SK-N-SH (cell line): ENCODE measurements at regions not wholly inside any gene's neighbourhood (a gene's known extent, or its start where the extent isn't known, plus 50 kb on each side); places are given as distances from the start of the nearest gene placed in this dataset.

Experiments
- CTCF ChIA-PET: fragments of 300-600, 350-600 bp; formaldehyde crosslinking; extraction: SDS; loops from one replicate; lab custom pipeline; 2021; lab: Yijun Ruan, JAX
- POLR2A ChIA-PET: fragments of 350-600 bp; sonication (Branson Sonifier 250); formaldehyde crosslinking; extraction: SDS; loops from one replicate; lab custom pipeline; 2020; ENCODE audit warnings: antibody characterized with exemption, inconsistent platforms; lab: Yijun Ruan, JAX
- DNase-seq: peaks from one replicate; pipeline ENCODE4 v3.0.0; 2012
- H2AFZ ChIP-seq: fragments of 200-600 bp; sonication (generic); 2 replicates; pipeline ENCODE4 v1.8.1; 2016; ENCODE audit warnings: antibody characterized with exemption, mild to moderate bottlenecking, low read depth
- H3F3A ChIP-seq: fragments of 200-600 bp; sonication (generic); replicated peaks from 2 replicates; pipeline ENCODE3; 2016; ENCODE audit warnings: antibody characterized with exemption, mild to moderate bottlenecking; ENCODE audit not compliant: insufficient read depth
- H3K27ac ChIP-seq, 2 experiments: fragments of 200-500 bp in 1 of 2; fragments of 200-600 bp in 1 of 2; sonication (Bioruptor generic) in 1 of 2; sonication (generic), shearing (Covaris generic) in 1 of 2; 2 replicates each; pipeline versions ENCODE4 v1.5.1 to v1.6.1; 2014 to 2016; ENCODE audit warnings: low read depth in 2 of 2, inconsistent platforms in 1 of 2, low read length in 1 of 2, mild to moderate bottlenecking in 1 of 2, mixed read lengths in 1 of 2
- H3K27me3 ChIP-seq: fragments of 200-600 bp; sonication (generic), shearing (Covaris generic); 2 replicates; pipeline ENCODE4 v1.6.1; 2016; ENCODE audit warnings: mixed run types; ENCODE audit not compliant: insufficient read depth
- H3K36me3 ChIP-seq, 2 experiments: fragments of 200-500 bp in 1 of 2; fragments of 200-600 bp in 1 of 2; sonication (Bioruptor generic) in 1 of 2; sonication (generic) in 1 of 2; replicated peaks in 1 of 2; 2 replicates each; pipeline versions ENCODE3 to v1.5.1; 2014 to 2016; ENCODE audit warnings: low read length in 1 of 2, mild to moderate bottlenecking in 1 of 2; ENCODE audit not compliant: insufficient read depth in 2 of 2, control insufficient read depth in 1 of 2
- H3K4me1 ChIP-seq, 2 experiments: fragments of 200-500 bp in 1 of 2; fragments of 200-600 bp in 1 of 2; sonication (Bioruptor generic) in 1 of 2; sonication (generic), shearing (Covaris generic) in 1 of 2; 2 replicates each; pipeline versions ENCODE4 v1.5.1 to v1.6.1; 2014 to 2016; ENCODE audit warnings: low read depth in 1 of 2, low read length in 1 of 2, mixed run types in 1 of 2; ENCODE audit not compliant: insufficient read depth in 2 of 2, control insufficient read depth in 1 of 2
- H3K4me2 ChIP-seq: fragments of 200-600 bp; sonication (generic), shearing (Covaris generic); 2 replicates; pipeline ENCODE4 v1.6.1; 2017; ENCODE audit warnings: mixed run types
- H3K4me3 ChIP-seq, 2 experiments: fragments of 200-500 bp in 1 of 2; fragments of 200-600 bp in 1 of 2; sonication (Bioruptor generic) in 1 of 2; sonication (generic), shearing (Covaris generic) in 1 of 2; 2 replicates each; pipeline versions ENCODE4 v1.5.1 to v1.8.1; 2014 to 2016; ENCODE audit warnings: low read depth in 2 of 2, inconsistent platforms in 1 of 2, low read length in 1 of 2, mild to moderate bottlenecking in 1 of 2, mixed read lengths in 1 of 2, moderate library complexity in 1 of 2
- H3K79me2 ChIP-seq: fragments of 200-600 bp; sonication (generic); 2 replicates; pipeline ENCODE4 v1.8.1; 2017; ENCODE audit warnings: mild to moderate bottlenecking; ENCODE audit not compliant: insufficient read depth
- H3K9ac ChIP-seq: fragments of 200-600 bp; sonication (generic); 2 replicates; pipeline ENCODE4 v1.6.1; 2017; ENCODE audit warnings: mixed run types
- H3K9me2 ChIP-seq: fragments of 200-600 bp; sonication (generic); 2 replicates; pipeline ENCODE4 v1.6.1; 2017; ENCODE audit warnings: mixed run types
- H3K9me3 ChIP-seq: fragments of 200-600 bp; sonication (generic); 2 replicates; pipeline ENCODE4 v1.6.1; 2017; ENCODE audit warnings: mixed run types, mild to moderate bottlenecking, moderate library complexity
- H4K20me1 ChIP-seq: fragments of 200-600 bp; sonication (generic); 2 replicates; pipeline ENCODE4 v1.6.1; 2017; ENCODE audit warnings: mild to moderate bottlenecking, mixed run types; ENCODE audit not compliant: insufficient read depth
- CHD2 ChIP-seq: fragments of 150-350 bp; IDR thresholded peaks from 2 replicates; pipeline ENCODE4 v1.6.1; 2018; ENCODE audit warnings: low read length; ENCODE audit not compliant: partially characterized antibody
- FOSL2 ChIP-seq: IDR thresholded peaks from 2 replicates; pipeline ENCODE4 v1.4.0; 2012; ENCODE audit warnings: low read depth, mild to moderate bottlenecking, moderate library complexity, borderline replicate concordance
- GABPA ChIP-seq: IDR thresholded peaks from 2 replicates; pipeline ENCODE4 v1.4.0; 2012; ENCODE audit warnings: low read depth, mild to moderate bottlenecking
- JUND ChIP-seq: IDR thresholded peaks from 2 replicates; pipeline ENCODE4 v1.4.0; 2012
- MXI1 ChIP-seq: IDR thresholded peaks from 2 replicates; pipeline ENCODE4 v1.6.1; 2012; ENCODE audit warnings: mild to moderate bottlenecking, low read depth, low read length, improper control_type of control experiment
- NFIC ChIP-seq: IDR thresholded peaks from 2 replicates; pipeline ENCODE4 v1.4.0; 2012; ENCODE audit warnings: borderline replicate concordance
- NRF1 ChIP-seq: IDR thresholded peaks from 2 replicates; pipeline ENCODE4 v1.6.1; 2012; ENCODE audit warnings: low read depth, mild to moderate bottlenecking, low read length
- POLR2AphosphoS5 ChIP-seq: IDR thresholded peaks from 2 replicates; pipeline ENCODE4 v1.6.1; 2012; ENCODE audit warnings: low read depth, low read length
- RCOR1 ChIP-seq: fragments of 150-350 bp; IDR thresholded peaks from 2 replicates; pipeline ENCODE4 v1.6.1; 2017; ENCODE audit warnings: antibody characterized with exemption, low read length
- RFX5 ChIP-seq: IDR thresholded peaks from 2 replicates; pipeline ENCODE4 v1.6.1; 2012; ENCODE audit warnings: mild to moderate bottlenecking, improper control_type of control experiment, low read length
- RXRA ChIP-seq: IDR thresholded peaks from 2 replicates; pipeline ENCODE4 v1.4.0; 2012; ENCODE audit warnings: low read depth, mild to moderate bottlenecking, borderline replicate concordance
- SIN3A ChIP-seq: IDR thresholded peaks from 2 replicates; pipeline ENCODE4 v1.6.1; 2012; ENCODE audit warnings: low read depth, mild to moderate bottlenecking, low read length, moderate library complexity, borderline replicate concordance
- SMC3 ChIP-seq: IDR thresholded peaks from 2 replicates; pipeline ENCODE4 v1.6.1; 2012; ENCODE audit warnings: low read depth, low read length, improper control_type of control experiment
- TAF1 ChIP-seq: IDR thresholded peaks from 2 replicates; pipeline ENCODE4 v1.6.1; 2012; ENCODE audit warnings: low read depth, mild to moderate bottlenecking, low read length, moderate library complexity, borderline replicate concordance
- TCF12 ChIP-seq: IDR thresholded peaks from 2 replicates; pipeline ENCODE4 v1.4.0; 2012
- WGBS: methylation state at CpG from one replicate; pipeline ENCODE4 v1.1.6; 2017; ENCODE audit warnings: low lambda C conversion rate; 5-methylcytosine and 5-hydroxymethylcytosine counted together
- TF ChIP-seq, protein P1 (sequence below): fragments of 150-350 bp; IDR thresholded peaks from 2 replicates; pipeline ENCODE4 v1.6.1; 2016; ENCODE audit warnings: mild to moderate bottlenecking, low read depth, low read length
- TF ChIP-seq, protein P2 (sequence below): IDR thresholded peaks from 2 replicates; pipeline ENCODE4 v1.6.1; 2012; ENCODE audit warnings: mild to moderate bottlenecking, low read depth, low read length, moderate library complexity
- TF ChIP-seq, protein P3 (sequence below): fragments of 150-350 bp; IDR thresholded peaks from 2 replicates; pipeline ENCODE4 v1.6.1; 2017; ENCODE audit warnings: antibody characterized with exemption, low read length, low read depth, borderline replicate concordance

DNA sequence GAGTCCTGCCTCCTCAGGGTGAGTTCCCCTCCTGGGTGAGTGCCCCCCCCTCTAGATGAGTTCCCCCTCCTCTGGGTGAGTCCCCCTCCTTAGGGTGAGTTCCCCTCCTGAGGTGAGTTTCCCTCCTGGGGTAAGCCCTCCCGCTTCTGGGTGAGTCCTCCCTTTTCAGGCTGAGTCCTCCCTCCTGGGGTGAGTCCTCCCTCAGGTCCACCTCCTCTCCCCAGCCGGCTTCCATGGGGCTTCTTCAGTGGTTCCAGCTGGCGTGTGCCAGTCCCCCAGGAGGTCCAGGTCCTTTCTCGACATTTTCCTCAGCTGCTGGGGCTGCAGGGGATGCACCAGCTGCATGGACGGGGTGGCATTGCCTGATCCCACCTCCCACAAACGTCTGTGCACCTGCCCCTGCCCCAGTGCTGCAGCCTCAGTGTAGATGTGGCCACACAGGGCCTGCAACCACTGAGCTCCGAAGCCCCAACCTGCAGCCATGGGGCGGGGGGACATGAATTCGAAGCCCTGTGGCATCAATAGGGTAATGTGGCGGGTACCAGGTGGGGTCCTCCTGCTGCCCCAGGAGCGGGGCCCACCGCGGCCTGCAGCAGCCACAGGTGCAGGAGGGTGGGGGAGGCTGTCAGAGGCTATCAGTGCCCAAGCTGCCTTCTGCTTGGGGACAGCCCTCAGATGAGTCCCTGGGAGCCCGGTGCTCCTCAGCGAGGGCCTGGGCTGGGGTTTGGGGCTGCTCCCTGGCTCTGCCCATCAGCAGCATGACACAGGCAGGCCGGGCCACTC is 101.3 kb upstream of the FGF3 start:
- no peaks in the 10 kb centered on the region; the same call in 1 of the 2 replicates for H3K27me3 ChIP-seq
- H2AFZ ChIP-seq: no peak overlapping the region
- no peak overlapping the region for H3K4me3 ChIP-seq
- ChIA-PET CTCF (interaction anchor here (1.3 to 7.3 kb wide), 6 partner anchors 10 to 278 kb away, joined by 3 to 105 read pairs (median 36); no protein-coding TSS in a partner anchor), POLR2A (no interaction called here)
- H3K4me1 ChIP-seq: peaks cover 0 to 16% of the 10 kb centered on the region in 2 experiments; a peak in 1 of 4 replicates
- no peaks in the 10 kb centered on the region for H3K36me3 ChIP-seq
- no peaks in the 10 kb centered on the region for H3F3A ChIP-seq
- H3K27ac ChIP-seq: no peak overlapping the region
- H4K20me1 ChIP-seq: no peaks in the 10 kb centered on the region
- no peak overlapping the region for H3K4me2 ChIP-seq
- no peak for DNase-seq
- H3K9ac ChIP-seq: no peak overlapping the region
- WGBS: 70% methylated on average over 11 of the region's 16 CpGs
- H3K79me2 ChIP-seq: no peaks in the 10 kb centered on the region
- no peaks in the 10 kb centered on the region for H3K9me3 ChIP-seq
- TF ChIP-seq NFIC (no peak), NRF1 (no peak), TCF12 (no peak), RFX5 (no peak), POLR2AphosphoS5 (no peak), RXRA (no peak), GABPA (no peak), SMC3 (no peak), FOSL2 (no peak)
- TF ChIP-seq, protein P1, sequence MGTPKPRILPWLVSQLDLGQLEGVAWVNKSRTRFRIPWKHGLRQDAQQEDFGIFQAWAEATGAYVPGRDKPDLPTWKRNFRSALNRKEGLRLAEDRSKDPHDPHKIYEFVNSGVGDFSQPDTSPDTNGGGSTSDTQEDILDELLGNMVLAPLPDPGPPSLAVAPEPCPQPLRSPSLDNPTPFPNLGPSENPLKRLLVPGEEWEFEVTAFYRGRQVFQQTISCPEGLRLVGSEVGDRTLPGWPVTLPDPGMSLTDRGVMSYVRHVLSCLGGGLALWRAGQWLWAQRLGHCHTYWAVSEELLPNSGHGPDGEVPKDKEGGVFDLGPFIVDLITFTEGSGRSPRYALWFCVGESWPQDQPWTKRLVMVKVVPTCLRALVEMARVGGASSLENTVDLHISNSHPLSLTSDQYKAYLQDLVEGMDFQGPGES: no peak
- no peaks in the 10 kb centered on the region for H3K9me2 ChIP-seq

DNA sequence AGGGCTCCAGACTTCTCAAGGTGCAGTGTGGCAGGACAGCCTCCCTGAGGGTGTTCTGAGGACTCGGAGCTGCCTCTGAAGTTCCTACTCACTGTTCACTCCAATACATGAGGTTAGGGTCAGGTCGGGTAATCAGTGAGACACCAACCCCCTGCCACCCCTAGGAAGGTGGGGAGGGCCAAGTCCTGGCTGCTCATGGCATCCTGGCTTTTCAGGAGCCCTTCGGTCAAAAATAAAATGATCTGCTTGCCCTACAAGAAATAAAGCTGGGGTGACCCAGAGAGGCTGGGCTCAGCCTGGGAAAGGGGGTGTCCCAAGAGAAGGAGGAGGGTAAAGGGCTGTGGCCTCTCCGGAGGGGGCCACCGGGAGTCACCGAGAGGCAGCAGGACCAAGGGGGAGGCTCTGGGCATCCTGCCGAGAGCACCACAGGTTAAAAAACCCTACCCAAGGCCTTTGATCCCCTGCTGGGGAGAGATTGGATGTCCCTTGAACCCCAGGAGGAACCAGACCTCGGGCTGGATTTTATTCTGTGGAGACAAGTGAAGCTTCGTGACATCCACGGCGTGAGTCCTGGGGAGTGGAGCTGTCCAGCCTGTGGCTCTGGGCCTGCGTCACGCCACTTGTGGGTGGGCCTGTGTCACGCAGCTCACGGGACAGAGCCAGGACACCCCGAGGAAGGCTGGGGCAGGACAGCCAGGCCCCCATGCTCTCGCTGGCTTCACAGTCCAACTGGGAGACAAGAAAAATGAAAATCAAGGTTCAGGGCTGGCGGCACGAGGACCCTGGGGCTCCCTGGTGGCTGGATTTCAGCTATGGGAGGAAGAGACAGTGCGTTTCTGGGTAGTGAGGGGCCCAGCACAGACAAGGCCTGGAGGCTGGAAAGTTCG is 102.2 kb upstream of the FGF3 start:
- no peak for DNase-seq

More for the DNA sequence above, 102.2 kb upstream of the FGF3 start:
- Histone ChIP-seq H3K4me2 (no peak overlapping the region), H3K27ac (no peak overlapping the region), H2AFZ (no peak overlapping the region), H3K27me3 (no peaks in the 10 kb centered on the region; the same call in 1 of the 2 replicates), H3K4me3 (no peak overlapping the region), H3K9ac (no peak overlapping the region), H3F3A (no peaks in the 10 kb centered on the region), H3K79me2 (no peaks in the 10 kb centered on the region), H3K36me3 (no peaks in the 10 kb centered on the region), H4K20me1 (no peaks in the 10 kb centered on the region), H3K4me1 (peaks cover 0 to 21% of the 10 kb centered on the region in 2 experiments; a peak in 1 of 4 replicates), H3K9me3 (no peaks in the 10 kb centered on the region), H3K9me2 (no peaks in the 10 kb centered on the region)
- 67% methylated on average over 17 of the region's 21 CpGs for WGBS
- TF ChIP-seq TAF1 (no peak), SMC3 (no peak), SIN3A (no peak), MXI1 (no peak), JUND (no peak), CHD2 (no peak), RCOR1 (no peak)
- TF ChIP-seq, protein P2, sequence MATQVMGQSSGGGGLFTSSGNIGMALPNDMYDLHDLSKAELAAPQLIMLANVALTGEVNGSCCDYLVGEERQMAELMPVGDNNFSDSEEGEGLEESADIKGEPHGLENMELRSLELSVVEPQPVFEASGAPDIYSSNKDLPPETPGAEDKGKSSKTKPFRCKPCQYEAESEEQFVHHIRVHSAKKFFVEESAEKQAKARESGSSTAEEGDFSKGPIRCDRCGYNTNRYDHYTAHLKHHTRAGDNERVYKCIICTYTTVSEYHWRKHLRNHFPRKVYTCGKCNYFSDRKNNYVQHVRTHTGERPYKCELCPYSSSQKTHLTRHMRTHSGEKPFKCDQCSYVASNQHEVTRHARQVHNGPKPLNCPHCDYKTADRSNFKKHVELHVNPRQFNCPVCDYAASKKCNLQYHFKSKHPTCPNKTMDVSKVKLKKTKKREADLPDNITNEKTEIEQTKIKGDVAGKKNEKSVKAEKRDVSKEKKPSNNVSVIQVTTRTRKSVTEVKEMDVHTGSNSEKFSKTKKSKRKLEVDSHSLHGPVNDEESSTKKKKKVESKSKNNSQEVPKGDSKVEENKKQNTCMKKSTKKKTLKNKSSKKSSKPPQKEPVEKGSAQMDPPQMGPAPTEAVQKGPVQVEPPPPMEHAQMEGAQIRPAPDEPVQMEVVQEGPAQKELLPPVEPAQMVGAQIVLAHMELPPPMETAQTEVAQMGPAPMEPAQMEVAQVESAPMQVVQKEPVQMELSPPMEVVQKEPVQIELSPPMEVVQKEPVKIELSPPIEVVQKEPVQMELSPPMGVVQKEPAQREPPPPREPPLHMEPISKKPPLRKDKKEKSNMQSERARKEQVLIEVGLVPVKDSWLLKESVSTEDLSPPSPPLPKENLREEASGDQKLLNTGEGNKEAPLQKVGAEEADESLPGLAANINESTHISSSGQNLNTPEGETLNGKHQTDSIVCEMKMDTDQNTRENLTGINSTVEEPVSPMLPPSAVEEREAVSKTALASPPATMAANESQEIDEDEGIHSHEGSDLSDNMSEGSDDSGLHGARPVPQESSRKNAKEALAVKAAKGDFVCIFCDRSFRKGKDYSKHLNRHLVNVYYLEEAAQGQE: no peak
- TF ChIP-seq, protein P3, sequence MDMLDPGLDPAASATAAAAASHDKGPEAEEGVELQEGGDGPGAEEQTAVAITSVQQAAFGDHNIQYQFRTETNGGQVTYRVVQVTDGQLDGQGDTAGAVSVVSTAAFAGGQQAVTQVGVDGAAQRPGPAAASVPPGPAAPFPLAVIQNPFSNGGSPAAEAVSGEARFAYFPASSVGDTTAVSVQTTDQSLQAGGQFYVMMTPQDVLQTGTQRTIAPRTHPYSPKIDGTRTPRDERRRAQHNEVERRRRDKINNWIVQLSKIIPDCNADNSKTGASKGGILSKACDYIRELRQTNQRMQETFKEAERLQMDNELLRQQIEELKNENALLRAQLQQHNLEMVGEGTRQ: no peak
- ChIA-PET POLR2A (no interaction called here), CTCF (interaction anchor here (0.7 to 7.3 kb wide), 8 partner anchors 11 to 277 kb away, joined by 3 to 105 read pairs (median 4); no protein-coding TSS in a partner anchor)
